HL-60 (cell line): ENCODE measurements at regions not wholly inside any gene's neighbourhood (a gene's known extent, or its start where the extent isn't known, plus 50 kb on each side); places are given as distances from the start of the nearest gene placed in this dataset.

Experiments used
- GABPA ChIP-seq: IDR thresholded peaks from 2 replicates; pipeline ENCODE4 v1.6.1; 2012; ENCODE audit warnings: low read depth
- POLR2AphosphoS5 ChIP-seq: IDR thresholded peaks from 2 replicates; pipeline ENCODE4 v1.6.1; 2012; ENCODE audit warnings: low read depth
- TF ChIP-seq, protein P1 (sequence below): IDR thresholded peaks from one replicate; pipeline ENCODE4 v1.5.1; 2011; ENCODE audit warnings: low read length, control low read depth, inconsistent platforms; ENCODE audit not compliant: insufficient read depth
- TF ChIP-seq, protein P2 (sequence below): IDR thresholded peaks from 2 replicates; pipeline ENCODE4 v1.6.1; 2012; ENCODE audit warnings: low read depth; ENCODE audit not compliant: insufficient replicate concordance

DNA sequence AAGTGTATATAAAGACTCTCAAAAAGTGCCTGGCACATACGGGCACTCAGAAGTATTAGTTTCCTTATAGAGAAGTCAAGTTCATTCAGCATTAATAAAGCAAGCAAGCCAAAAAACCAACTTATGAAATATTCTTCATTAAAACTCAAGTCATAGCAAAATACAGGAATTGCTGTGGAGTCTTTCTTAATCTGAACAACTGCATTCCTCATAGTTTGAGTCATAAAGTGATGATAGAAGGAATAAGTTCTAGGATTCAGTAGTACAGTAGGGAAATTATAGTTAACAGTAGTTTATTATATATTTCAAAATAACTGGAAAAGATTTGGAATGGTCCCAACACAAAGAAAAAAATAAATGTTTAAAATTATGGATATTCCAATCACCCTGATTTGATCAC, 200.3 kb downstream of the C11orf91 start:
- TF ChIP-seq, protein P1, sequence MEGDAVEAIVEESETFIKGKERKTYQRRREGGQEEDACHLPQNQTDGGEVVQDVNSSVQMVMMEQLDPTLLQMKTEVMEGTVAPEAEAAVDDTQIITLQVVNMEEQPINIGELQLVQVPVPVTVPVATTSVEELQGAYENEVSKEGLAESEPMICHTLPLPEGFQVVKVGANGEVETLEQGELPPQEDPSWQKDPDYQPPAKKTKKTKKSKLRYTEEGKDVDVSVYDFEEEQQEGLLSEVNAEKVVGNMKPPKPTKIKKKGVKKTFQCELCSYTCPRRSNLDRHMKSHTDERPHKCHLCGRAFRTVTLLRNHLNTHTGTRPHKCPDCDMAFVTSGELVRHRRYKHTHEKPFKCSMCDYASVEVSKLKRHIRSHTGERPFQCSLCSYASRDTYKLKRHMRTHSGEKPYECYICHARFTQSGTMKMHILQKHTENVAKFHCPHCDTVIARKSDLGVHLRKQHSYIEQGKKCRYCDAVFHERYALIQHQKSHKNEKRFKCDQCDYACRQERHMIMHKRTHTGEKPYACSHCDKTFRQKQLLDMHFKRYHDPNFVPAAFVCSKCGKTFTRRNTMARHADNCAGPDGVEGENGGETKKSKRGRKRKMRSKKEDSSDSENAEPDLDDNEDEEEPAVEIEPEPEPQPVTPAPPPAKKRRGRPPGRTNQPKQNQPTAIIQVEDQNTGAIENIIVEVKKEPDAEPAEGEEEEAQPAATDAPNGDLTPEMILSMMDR, result no peak
- TF ChIP-seq, protein P2, sequence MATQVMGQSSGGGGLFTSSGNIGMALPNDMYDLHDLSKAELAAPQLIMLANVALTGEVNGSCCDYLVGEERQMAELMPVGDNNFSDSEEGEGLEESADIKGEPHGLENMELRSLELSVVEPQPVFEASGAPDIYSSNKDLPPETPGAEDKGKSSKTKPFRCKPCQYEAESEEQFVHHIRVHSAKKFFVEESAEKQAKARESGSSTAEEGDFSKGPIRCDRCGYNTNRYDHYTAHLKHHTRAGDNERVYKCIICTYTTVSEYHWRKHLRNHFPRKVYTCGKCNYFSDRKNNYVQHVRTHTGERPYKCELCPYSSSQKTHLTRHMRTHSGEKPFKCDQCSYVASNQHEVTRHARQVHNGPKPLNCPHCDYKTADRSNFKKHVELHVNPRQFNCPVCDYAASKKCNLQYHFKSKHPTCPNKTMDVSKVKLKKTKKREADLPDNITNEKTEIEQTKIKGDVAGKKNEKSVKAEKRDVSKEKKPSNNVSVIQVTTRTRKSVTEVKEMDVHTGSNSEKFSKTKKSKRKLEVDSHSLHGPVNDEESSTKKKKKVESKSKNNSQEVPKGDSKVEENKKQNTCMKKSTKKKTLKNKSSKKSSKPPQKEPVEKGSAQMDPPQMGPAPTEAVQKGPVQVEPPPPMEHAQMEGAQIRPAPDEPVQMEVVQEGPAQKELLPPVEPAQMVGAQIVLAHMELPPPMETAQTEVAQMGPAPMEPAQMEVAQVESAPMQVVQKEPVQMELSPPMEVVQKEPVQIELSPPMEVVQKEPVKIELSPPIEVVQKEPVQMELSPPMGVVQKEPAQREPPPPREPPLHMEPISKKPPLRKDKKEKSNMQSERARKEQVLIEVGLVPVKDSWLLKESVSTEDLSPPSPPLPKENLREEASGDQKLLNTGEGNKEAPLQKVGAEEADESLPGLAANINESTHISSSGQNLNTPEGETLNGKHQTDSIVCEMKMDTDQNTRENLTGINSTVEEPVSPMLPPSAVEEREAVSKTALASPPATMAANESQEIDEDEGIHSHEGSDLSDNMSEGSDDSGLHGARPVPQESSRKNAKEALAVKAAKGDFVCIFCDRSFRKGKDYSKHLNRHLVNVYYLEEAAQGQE, result no peak
- no peak for TF ChIP-seq POLR2AphosphoS5
- TF ChIP-seq GABPA, result no peak
